ENCODE measurements at regions not wholly inside any gene's neighbourhood (a gene's known extent, or its start where the extent isn't known, plus 50 kb on each side); places are given as distances from the start of the nearest gene placed in this dataset.

DNA sequence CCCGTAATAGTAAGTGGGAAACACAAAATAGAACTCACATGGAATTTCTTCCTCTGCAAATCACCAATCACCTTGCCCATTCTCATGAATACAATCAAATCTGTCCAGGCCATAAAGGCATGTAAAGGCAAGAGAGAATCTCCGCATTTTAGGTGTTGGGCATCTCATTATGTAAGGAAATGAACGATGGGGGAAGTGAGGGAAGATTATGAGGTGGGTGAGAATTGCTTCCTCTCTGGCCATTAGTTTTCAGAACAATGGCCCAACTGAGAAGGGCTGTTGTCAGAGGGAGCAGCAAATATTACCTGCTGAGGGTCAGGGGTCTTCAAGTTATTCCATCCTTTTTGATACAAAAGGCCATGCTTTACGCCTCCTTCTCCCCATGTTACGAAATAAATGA, 455.1 kb downstream of the ARHGEF28 start:
- DNase-seq, result no peak
- intact Hi-C loops (cut with micrococcal nuclease), result no loop called here
- ATAC-seq, result no peak

DNA sequence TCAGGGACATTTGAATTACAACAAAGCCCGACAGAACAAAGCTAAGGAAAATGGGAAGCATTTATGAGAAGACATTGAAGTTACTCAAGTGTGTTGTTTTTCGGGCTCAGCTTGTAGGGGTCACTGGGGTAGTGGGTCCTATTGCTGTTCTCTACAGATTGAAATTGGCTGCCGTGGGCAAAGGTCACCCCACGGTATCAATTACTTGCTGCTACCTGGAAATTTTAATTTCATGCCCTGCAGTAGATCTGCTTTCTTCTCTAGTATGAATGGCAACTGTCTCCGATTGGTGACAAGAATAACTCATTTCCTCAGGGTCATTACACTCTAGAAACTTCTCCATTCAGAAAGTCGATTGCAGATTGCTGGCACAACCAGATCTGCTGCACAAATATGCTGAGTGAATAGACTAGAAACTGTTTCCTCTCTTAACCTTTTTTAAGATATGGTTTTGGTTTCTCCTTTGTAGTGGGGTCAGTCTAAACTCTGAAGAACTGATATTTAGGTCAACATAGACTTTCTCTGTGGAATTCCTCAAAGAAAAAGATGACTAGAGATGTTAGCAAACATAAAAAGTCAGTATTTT, 454.1 kb downstream of the ARHGEF28 start:
- DNase-seq (no peak), ATAC-seq (no peak)
- intact Hi-C loops (cut with micrococcal nuclease), result no loop called here

DNA sequence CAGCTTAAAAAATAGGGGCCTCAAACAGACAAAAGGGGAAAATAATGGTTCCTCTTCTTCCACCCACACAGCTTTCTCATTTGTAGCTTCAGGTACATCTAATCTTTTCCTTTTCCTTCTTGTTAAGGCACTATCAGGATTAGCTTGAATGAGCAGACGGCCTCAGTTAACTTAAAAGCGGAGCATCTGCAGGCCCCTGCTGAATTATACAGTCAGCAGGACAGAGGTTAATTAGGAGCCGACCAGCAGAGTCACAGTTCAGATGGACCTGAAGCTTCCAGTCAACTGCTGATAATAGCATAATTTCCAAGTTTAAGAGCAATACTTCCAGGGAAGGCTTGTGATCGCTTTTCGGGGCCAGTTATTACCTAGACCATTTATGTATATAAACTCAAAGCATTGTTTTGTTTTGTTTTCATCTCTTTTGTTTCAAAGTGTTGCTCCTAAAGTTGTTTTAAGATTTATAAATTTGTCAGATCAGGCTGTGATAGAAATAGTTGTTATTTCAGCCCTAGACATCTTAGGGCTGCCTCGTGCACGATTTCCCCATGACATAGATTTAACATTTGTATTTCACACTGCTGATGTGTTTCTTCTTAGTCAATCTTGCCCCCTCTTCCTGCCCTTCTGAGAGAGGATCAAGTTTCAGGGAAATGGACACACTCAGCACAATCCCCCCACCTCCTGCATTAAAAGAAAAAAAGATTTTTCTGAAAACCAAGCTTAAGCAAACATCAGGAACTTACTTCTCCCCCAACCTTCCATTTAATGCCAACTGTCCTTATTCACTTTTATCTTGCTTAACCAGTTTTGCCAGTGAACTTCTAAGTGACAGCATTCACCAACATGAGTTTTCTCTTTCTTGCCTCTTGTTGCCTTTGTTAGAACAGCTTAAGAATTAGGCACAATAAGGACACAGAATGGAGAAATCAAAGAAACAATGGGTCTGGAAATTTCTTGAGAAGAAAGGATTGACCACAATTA, 449.8 kb downstream of the ARHGEF28 start:
- DNase-seq (no peak), ATAC-seq (no peak)
- intact Hi-C loops (cut with micrococcal nuclease), result no loop called here

DNA sequence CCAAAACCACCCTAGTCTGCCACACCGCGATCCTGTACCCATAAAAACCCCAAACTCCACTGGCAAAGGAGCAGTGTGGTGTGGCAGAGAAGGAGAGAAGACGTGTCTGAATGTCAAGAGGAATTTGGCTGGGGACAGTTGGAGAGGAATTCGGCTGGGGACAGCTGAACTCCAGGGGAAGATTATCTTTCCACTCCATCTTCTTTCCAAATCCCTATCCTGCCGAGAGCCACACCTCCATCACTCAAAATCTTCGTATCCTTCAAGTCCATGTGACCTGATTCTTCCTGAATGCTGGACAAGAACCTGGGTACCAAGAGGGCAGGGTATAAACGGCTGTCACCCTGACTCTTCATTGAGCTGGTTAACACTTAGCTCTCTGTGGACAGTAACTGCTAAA, 448.1 kb downstream of the ARHGEF28 start:
- no peak for ATAC-seq
- intact Hi-C loops (cut with micrococcal nuclease), result no loop called here
- DNase-seq, result no peak

DNA sequence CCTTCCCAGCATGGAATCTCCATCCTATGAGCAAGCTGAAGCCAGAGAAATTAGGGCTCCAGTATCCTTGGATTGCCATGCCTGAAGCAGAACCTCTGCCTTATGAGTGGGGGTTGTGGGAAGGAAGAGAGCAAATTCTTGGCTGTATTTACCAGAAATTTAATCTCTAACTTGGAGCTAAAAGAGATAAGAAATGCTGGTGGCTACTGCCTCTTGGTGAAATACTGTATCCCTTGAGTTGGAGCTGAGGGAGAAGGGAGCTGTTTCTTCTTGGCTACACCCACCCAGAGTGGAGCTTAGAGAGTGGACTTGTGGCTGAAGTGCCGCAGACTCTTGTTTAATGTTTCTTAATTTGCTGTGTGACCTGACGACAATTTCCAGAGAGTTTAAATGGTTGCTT, 447.3 kb downstream of the ARHGEF28 start:
- no peak for DNase-seq
- ATAC-seq, result peak; percentile 31

DNA sequence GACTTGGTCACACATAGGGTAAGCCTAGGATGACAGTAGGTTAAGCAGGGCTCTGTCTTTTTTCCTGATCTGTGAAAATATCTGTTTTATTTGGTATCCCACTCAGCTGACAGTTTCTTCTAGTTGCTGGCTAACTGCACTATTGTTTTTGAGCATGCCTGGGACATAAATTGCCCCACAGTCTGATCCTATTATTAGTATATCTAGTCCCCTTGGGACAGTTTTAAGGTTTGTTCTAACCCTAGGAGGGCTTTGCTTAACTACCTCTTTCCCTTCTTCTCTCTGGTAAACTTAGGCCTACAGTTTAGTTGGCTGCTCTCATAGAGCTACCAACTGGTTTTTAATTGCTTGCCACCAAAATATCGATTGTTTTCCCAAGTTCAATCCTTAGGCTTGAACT, 446.6 kb downstream of the ARHGEF28 start:
- ATAC-seq (no peak), DNase-seq (no peak)
- intact Hi-C loops (cut with micrococcal nuclease), result no loop called here

More for the DNA sequence above, 447.3 kb downstream of the ARHGEF28 start:
- intact Hi-C loops (cut with micrococcal nuclease), result no loop called here

DNA sequence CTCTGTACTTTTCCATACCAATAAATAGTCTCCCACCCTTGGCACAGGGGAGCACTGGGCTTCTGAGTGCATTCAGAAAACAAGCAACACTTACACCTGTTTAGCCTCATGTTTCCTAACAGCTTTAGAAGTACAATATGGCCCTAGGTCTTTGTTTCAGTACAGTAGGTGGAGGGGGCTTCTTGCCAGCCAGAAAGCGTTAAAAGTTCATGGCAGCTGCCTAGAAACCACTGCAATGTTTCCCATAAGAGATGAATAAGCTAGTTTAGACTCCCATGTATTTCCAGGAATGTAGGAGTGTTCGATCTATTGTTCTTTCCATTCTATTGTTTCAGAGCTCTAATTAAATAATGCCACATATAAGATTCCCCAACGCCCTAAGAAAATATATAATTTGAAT, 444.8 kb downstream of the ARHGEF28 start:
- ATAC-seq, result no peak
- intact Hi-C loops (cut with micrococcal nuclease), result no loop called here

DNA sequence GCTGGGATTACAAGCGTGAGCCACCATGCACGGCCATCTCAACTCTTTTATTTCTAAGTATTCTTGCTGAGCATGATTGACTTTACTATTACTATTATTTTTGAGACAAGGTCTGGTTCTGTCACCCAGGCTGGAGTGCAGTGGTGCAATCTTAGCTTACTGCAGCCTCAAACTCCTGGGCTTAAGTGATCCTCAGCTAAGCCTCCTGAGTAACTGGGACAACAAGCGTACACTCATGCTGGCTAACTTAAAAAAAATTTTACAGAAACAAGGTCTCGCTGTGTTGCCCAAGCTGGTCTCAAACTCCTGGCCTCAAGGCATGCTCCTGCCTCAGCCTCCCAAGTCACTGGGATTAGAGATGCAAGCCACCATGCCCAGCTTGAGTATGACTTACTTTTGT, 443.7 kb downstream of the ARHGEF28 start:
- intact Hi-C loops (cut with micrococcal nuclease), result no loop called here
- ATAC-seq (no peak), DNase-seq (no peak)

More for the DNA sequence above, 444.8 kb downstream of the ARHGEF28 start:
- no peak for DNase-seq

DNA sequence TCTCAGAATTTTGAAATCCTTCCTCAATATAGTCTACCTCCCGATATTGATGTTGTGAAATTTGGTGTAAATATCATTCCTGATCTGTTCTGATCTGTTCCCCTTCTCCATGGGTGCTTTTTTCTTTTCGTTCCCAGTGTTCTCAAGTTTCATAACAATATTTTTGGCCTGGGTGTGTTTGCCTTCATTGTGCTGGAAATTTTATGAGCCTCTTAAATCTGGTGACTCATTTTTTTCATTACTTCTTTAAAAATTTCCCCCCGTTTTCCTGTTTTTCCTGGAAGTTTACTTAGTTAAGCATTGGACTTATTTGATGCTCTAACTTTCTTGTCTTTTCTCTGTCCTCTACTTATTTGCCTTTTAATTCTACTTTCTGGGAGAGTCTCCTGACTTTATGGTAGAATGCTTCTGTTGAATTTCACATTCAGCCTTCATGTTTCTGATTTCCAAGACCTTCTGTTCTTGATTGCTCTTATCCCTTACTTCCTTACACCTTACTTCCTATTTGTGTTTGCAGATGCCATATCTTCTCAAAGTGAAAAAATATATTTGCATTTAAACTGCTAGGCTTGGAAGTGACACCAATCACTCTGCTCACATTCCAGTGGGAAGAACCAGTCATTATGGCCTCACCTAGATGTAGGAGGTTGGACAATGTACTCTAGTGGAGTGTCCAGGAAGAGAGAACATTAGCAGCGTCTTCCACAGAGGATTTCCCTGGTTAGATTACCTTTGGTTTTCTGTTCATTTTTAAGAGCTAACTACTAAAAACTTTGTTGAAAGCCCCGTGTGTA, 441.9 kb downstream of the ARHGEF28 start:
- DNase-seq (no peak), ATAC-seq (no peak)
- intact Hi-C loops (cut with micrococcal nuclease), result no loop called here

DNA sequence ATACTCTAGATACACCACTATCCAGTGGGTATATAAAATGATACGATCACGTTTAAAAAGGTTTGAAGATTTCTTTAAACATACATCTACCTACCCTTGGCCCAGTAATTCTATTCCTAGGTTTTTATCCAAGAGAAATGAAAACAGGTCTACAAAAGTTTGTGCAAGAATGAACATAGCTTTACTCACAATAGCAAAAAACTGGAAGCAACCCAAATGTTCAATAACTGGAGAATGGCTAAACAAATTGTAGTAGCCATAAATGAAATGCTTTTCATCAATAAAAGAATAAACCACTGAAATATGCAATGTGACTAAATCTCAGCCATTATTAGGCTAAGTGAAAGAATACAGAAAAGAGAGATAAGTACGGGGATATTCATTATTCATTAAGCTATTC, 438.9 kb downstream of the ARHGEF28 start:
- DNase-seq, result no peak
- intact Hi-C loops (cut with micrococcal nuclease), result no loop called here
- no peak for ATAC-seq

DNA sequence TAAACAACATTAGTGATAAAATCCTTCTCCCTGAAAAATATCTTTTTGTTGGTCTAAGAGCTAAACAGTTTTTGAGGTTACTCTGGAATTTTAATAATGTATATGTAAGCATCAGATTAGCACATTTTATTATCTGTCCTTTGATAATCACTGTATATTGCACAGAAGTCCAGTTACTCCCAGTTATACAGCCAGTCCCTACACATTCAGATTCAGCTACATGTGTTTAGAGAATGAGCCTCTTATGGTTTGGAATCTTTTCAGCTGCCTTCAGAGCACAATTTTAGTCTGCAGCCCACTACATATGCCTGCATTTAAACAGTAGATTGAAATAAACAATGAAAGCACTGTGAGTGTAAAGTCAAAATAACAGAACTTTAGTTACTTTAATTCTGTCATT, 438.2 kb downstream of the ARHGEF28 start:
- ATAC-seq (no peak), DNase-seq (no peak)
- intact Hi-C loops (cut with micrococcal nuclease), result no loop called here

DNA sequence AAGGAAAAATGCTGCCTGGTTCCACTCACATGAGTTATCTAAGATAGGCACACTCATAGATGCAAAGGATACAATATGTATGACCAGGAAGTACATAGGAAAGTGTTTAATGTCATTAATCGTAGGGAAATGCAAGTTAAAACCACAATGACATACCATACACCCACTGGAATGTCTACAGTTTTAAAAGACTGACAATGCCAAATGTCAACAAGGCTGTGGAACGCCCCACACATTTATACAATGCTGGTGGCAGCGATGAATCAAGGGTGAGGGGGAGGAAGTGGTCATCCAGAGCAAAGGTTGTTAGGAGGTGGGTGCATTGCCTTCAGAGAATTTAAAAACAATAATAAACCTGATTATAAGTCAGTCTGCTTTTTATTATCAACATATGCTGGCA, 437.8 kb downstream of the ARHGEF28 start:
- no peak for ATAC-seq
- DNase-seq, result no peak
- intact Hi-C loops (cut with micrococcal nuclease), result no loop called here

DNA sequence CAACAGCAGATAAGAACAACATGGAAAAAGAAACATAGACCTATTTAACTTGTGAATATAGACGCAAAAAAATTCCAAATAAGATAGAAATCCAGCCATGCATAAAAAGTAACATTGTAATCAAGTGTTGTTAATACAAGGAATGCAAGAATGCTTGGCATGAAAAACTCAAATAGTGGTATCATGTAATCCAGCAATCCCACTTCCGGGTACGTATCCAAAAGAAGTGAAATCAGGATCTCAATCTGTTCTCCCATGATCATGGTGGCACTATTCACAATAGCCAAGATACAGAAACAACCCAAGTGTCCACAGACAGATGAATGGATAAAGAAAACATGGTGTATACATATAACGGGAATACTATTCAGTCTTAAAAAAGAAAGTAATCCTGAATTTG, 437.4 kb downstream of the ARHGEF28 start:
- no peak for DNase-seq
- intact Hi-C loops (cut with micrococcal nuclease), result no loop called here
- no peak for ATAC-seq

DNA sequence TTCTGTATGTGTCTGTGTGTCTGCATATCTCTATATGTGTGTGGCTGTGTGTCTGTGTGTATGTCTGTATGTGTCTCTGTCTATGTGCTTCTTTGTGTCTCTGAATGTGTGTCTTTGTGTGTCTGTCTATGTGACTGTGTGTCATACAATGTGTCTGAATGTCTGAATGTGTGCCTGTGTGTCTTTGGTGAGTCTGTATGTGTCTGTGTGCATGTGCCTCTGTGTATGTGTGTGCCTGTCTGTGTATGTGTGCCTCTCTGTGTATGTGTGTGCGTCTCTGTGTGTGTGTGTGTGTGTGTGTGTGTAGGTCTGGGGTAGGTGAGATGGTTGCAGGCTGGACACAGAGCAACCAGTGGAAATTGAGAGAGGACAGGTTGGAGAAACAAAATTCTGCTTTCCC, 435.3 kb downstream of the ARHGEF28 start:
- no peak for ATAC-seq
- intact Hi-C loops (cut with micrococcal nuclease), result no loop called here
- no peak for DNase-seq

DNA sequence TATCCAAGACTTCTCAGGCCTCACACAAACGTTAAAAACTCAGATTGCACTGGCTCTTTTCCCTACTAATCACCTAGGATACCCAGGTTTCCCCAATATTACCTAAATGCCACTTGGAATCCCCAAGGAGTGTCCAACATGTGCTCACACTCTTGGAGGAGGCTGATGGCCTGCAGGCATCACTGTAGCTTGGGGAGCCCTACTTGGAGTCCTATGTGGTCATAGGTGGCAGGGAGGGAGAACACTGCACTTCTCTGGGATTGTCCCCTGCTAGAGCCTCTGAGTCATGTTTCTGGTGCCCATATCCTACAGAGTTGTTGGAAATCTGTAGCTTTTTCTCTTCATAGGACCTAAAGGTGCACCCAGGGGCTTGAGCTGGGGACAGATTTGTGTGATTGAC, 433.7 kb downstream of the ARHGEF28 start:
- ATAC-seq (no peak), DNase-seq (no peak)
- intact Hi-C loops (cut with micrococcal nuclease), result no loop called here

DNA sequence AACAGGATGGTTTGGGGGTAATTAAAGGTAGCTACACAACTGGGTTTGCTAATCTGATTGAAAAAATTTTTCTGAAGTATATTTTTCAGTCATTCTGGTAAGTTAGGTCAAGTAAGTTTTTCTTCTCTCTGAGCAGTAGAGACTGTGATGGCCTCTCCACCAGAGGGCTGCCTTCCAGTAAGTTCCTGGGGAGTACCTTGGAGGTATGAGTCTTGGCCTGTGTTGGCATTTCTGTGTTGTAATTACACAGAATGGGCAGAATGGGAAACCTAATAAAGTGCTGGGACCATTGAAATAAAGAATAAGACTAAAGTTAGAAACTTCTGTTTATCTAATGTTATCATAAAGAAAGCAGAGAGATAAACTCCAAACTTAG, 430.8 kb downstream of the ARHGEF28 start:
- DNase-seq, result no peak
- ATAC-seq, result peak; percentile 24
- intact Hi-C loops (cut with micrococcal nuclease), result no loop called here

DNA sequence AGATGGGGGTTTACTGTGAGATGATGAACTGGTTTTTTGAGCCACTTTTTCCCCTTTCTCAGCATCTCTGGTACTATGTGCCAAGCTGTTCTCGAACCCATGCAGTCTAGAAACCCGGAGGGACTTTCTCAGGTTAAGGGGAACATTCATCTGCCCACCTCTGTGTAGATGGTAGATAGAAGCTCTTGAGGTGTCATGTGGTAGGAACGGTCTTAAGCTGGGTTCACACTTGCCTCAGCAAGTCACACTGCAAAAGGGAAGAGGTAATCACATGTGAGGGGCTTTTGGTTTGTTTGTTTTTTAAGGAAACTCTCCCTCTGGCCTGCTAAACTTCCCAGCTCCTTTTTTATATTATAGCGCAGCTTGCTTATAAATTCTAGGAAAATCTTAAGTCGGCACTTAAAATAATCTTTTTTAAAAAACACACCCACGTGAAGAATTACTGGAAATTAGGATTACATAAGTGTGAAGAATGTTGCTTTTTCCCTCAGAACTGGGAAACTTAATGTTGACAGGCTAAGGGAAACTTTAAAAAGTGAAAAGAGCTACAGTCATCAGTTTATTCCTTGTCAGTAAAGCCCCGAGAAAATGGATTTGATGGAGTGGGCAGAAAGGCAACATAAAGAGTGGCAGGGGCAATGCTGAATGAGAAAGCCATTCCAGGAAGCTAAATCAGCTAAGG, 430.3 kb downstream of the ARHGEF28 start:
- ATAC-seq, result peak; percentile 35
- DNase-seq, result no peak
- intact Hi-C loops (cut with micrococcal nuclease), result no loop called here

DNA sequence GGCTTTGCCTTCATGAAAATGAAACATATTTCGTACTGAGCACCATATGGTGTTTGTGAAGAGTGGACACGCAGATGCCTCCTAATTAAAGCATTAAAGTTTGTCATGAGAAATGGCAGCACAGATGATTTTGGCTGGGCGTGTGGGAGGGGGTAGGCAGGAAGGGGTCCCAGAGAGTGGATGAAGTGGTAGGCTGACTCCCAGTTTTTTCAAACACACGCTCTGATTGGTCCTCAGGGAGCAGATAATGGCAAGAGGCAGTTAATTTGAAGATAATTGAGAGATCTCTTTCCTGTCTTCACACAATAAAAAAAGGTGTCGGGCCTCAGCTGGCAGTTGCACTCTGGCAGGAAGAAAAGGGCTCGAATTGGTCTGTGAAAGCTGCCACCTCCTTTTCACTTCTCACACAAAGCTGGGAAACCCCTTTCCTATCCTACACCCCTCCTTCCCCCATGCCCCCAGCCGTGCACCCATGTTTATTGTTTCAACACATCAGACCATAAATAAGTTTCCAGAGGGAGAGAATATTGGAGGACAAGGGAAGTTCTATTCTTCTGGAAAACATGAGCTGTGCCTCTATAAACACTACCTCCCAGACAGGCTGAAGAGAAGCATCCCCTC, 429.6 kb downstream of the ARHGEF28 start:
- intact Hi-C loops (cut with micrococcal nuclease), result no loop called here
- no peak for DNase-seq

More for the DNA sequence above, 429.6 kb downstream of the ARHGEF28 start:
- ATAC-seq, result no peak

All from left ventricle myocardium superior (tissue), 1 donor.